ENCODE measurements at regions not wholly inside any gene's neighbourhood (a gene's known extent, or its start where the extent isn't known, plus 50 kb on each side); places are given as distances from the start of the nearest gene placed in this dataset.

DNA sequence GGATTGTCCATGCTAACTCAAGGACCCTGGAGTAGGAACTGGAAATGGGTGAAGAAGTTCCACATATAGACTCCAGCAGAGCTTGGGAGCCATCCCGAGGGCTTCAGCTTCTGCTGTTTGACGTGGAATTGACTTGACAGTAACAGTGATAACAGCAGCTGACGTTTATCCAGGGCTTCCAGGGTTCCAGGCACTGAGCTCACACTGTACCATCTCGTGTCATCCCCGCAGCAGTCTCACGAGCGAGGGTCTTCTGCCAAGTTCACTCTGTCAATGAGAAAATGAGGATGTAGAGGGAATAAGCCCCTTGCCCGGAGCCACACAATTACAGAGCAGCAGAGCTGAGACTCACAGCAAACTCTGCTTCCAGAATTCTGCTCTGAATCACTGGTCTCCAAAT is 447.7 kb downstream of the SIPA1L2 start:
- H3K27ac ChIP-seq (ENCODE audit: low read depth in 1 of 2, low read length in 2 of 2): no peak overlapping the region
- 92 to 93% methylated on average over 8 of the region's 8 CpGs for WGBS, 2 donors

DNA sequence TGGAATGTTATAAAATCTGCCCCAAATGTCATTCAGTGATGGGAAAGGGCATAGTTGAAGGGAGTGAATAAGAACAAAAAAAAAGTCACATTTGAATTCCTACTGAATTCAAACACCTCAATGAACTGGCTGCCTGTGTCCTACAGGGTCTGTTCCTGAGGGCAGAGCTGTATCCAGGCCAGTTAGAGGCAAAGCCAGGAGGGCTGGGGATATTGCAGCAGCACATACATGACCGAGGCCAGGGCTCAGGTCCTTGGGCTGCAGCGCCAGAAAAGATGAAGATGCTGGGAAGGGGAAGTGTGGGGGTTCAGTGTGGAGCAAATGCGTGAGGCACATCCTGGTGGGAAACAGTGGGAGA is 449.2 kb downstream of the SIPA1L2 start:
- peaks cover 0 to 1% of the 10 kb centered on the region in 2 donors for H3K4me1 ChIP-seq (ENCODE audit: control insufficient read depth in 1 of 2, insufficient read depth in 2 of 2, low read length in 2 of 2)
- ATAC-seq (ENCODE audit: low FRiP score) (no peak), DNase-seq (no peak)
- WGBS, 2 donors: 82 to 92% methylated on average over 3 of the region's 3 CpGs
- no peak overlapping the region for H3K27ac ChIP-seq (ENCODE audit: low read depth in 1 of 2, low read length in 2 of 2)
- H3K9me3 ChIP-seq (ENCODE audit: control insufficient read depth, low read length): no peaks in the 10 kb centered on the region
- no peaks in the 10 kb centered on the region for H3K27me3 ChIP-seq (ENCODE audit: control insufficient read depth in 1 of 2, insufficient read depth in 2 of 2, low read length in 1 of 2)
- no peak overlapping the region for H3K4me3 ChIP-seq (ENCODE audit: low read length in 2 of 2)
- intact Hi-C loops (cut with DNase I): no loop called here
- no peaks in the 10 kb centered on the region for H3K36me3 ChIP-seq (ENCODE audit: control insufficient read depth in 1 of 2, insufficient read depth in 2 of 2, low read length in 1 of 2)

More for the DNA sequence above, 447.7 kb downstream of the SIPA1L2 start:
- DNase-seq (no peak), ATAC-seq (ENCODE audit: low FRiP score) (no peak)
- intact Hi-C loops (cut with DNase I): no loop called here
- no peak overlapping the region for H3K4me3 ChIP-seq (ENCODE audit: low read length in 2 of 2)
- H3K9me3 ChIP-seq (ENCODE audit: control insufficient read depth, low read length): no peaks in the 10 kb centered on the region
- no peaks in the 10 kb centered on the region for H3K36me3 ChIP-seq (ENCODE audit: control insufficient read depth in 1 of 2, insufficient read depth in 2 of 2, low read length in 1 of 2)
- H3K27me3 ChIP-seq (ENCODE audit: control insufficient read depth in 1 of 2, insufficient read depth in 2 of 2, low read length in 1 of 2): no peaks in the 10 kb centered on the region
- peaks cover 0 to 1% of the 10 kb centered on the region in 2 donors for H3K4me1 ChIP-seq (ENCODE audit: control insufficient read depth in 1 of 2, insufficient read depth in 2 of 2, low read length in 2 of 2)

DNA sequence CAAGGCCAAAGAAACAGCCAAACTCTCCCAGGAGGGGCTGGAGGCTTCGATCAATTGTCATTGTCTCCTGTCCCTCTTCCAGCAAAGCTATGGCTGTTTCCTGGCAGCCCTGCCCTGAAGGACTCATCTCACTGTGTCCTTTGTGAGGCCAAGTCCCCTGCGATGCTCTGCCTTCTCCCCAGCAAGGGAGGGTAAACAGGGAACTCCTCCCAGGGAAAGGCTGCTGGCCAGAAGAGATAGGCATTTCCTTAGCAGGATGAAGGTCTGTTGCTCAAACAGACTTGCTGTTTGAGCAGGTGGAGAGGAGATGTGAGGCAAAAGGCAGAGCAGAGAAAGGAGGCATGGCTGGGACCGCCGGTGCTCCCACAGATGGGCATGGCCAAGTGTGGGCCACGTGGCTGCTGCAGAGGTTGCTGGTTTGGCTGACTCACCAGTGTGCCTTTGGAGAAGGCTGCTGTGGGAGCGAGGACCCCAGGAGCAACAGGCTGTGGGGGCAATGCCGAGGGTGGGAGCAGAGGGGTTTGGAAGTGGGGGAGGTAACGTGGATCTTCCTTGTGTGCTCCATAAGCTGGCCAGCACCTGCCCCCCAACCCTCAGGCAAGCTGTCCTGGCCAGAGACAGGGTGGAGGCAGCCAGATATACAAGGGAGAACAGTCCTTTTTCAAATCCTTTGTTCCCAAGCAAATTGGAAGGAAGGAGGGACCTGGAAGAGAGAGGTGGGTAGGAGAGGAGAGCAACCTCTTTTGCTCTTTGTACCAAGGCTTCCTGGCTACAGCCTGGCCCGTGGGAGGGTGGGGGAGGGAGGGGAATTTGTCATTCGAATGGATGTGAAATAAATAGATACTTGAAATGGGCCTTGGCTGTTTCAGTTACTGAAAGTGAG is 449.8 kb downstream of the SIPA1L2 start:
- H3K27ac ChIP-seq (ENCODE audit: low read depth in 1 of 2, low read length in 2 of 2): no peak overlapping the region
- peaks cover 0 to 1% of the 10 kb centered on the region in 2 donors for H3K4me1 ChIP-seq (ENCODE audit: control insufficient read depth in 1 of 2, insufficient read depth in 2 of 2, low read length in 2 of 2)
- no peaks in the 10 kb centered on the region for H3K27me3 ChIP-seq (ENCODE audit: control insufficient read depth in 1 of 2, insufficient read depth in 2 of 2, low read length in 1 of 2)
- H3K4me3 ChIP-seq (ENCODE audit: low read length in 2 of 2): no peak overlapping the region
- WGBS, 2 donors: 34 to 49% methylated on average over 10 of the region's 10 CpGs
- no peaks in the 10 kb centered on the region for H3K9me3 ChIP-seq (ENCODE audit: control insufficient read depth, low read length)
- ATAC-seq (ENCODE audit: low FRiP score) (no peak), DNase-seq (no peak)
- H3K36me3 ChIP-seq (ENCODE audit: control insufficient read depth in 1 of 2, insufficient read depth in 2 of 2, low read length in 1 of 2): no peaks in the 10 kb centered on the region
- intact Hi-C loops (cut with DNase I): no loop called here

DNA sequence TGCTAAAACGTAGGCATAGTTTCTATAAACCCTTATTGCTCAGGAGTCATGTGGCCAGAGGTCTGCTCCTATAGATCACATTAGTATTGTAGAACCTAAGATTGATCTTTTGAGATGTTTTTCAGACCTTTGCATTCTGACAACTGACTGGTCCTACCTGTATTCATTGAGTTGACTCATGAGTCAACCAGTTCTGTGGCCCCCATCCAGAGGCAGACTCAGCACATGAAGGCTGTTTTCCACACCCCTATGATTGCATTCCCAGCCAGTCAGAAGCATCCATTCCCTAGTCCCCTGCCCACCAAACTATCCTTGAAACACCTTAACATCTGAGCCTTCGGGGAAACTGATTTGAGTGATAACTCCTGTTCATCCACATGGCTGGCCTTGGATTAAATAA is 451.7 kb downstream of the SIPA1L2 start:
- WGBS, 2 donors: 94 to 98% methylated on average over 2 of the region's 2 CpGs
- H3K27me3 ChIP-seq (ENCODE audit: control insufficient read depth in 1 of 2, insufficient read depth in 2 of 2, low read length in 1 of 2): no peaks in the 10 kb centered on the region
- H3K36me3 ChIP-seq (ENCODE audit: control insufficient read depth in 1 of 2, insufficient read depth in 2 of 2, low read length in 1 of 2): no peaks in the 10 kb centered on the region
- DNase-seq: no peak
- intact Hi-C loops (cut with DNase I): no loop called here
- ATAC-seq (ENCODE audit: low FRiP score): no peak
- H3K9me3 ChIP-seq (ENCODE audit: control insufficient read depth, low read length): no peaks in the 10 kb centered on the region
- no peak overlapping the region for H3K27ac ChIP-seq (ENCODE audit: low read depth in 1 of 2, low read length in 2 of 2)
- peaks cover 0 to 1% of the 10 kb centered on the region in 2 donors for H3K4me1 ChIP-seq (ENCODE audit: control insufficient read depth in 1 of 2, insufficient read depth in 2 of 2, low read length in 2 of 2)
- no peak overlapping the region for H3K4me3 ChIP-seq (ENCODE audit: low read length in 2 of 2)

DNA sequence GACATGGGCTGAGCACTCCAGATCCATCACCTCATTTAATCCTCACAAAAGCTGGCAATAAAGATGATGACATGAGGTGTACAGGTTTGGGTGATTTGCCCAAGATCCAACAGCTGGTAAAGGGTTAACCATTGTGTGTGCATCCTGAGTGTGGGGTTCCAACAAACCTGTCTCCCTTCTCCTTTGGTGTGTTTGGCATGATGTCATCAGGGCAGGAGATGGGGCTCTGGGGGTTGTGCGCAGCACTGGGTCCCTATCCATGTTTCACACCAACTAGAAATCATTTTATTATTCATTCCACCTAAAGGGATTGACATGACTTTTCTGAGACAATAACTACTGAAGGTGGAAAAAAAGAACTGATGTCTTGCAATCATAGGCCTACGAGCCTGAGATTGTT is 452.5 kb downstream of the SIPA1L2 start:
- Histone ChIP-seq H3K4me1 (ENCODE audit: control insufficient read depth in 1 of 2, insufficient read depth in 2 of 2, low read length in 2 of 2) (peaks cover 0 to 1% of the 10 kb centered on the region in 2 donors), H3K9me3 (ENCODE audit: control insufficient read depth, low read length) (no peaks in the 10 kb centered on the region), H3K4me3 (ENCODE audit: low read length in 2 of 2) (no peak overlapping the region), H3K36me3 (ENCODE audit: control insufficient read depth in 1 of 2, insufficient read depth in 2 of 2, low read length in 1 of 2) (no peaks in the 10 kb centered on the region), H3K27me3 (ENCODE audit: control insufficient read depth in 1 of 2, insufficient read depth in 2 of 2, low read length in 1 of 2) (no peaks in the 10 kb centered on the region), H3K27ac (ENCODE audit: low read depth in 1 of 2, low read length in 2 of 2) (no peak overlapping the region)
- DNase-seq (no peak), ATAC-seq (ENCODE audit: low FRiP score) (no peak)
- 94% methylated on average over 2 of the region's 2 CpGs for WGBS, 2 donors
- intact Hi-C loops (cut with DNase I): no loop called here

DNA sequence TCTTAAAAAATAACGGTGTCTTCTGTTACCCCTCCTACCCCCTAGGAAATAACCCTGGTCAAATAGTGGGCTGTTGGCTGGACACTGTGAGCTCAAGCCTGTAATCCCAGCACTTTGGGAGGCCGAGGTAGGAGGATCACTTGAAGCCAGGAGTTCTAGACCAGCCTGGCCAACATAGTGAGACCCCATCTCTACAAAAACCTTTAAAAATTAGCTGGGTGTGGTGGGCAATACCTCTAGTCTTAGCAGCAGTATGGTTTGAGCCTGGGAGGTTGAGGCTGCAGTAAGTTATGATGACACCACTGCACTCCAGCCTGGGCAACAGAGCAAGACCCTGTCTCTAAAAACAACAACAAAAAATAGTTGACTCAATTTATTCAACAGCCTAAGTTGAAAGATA is 453.7 kb downstream of the SIPA1L2 start:
- H3K27me3 ChIP-seq (ENCODE audit: control insufficient read depth in 1 of 2, insufficient read depth in 2 of 2, low read length in 1 of 2): no peaks in the 10 kb centered on the region
- no peak overlapping the region for H3K27ac ChIP-seq (ENCODE audit: low read depth in 1 of 2, low read length in 2 of 2)
- H3K4me1 ChIP-seq (ENCODE audit: control insufficient read depth in 1 of 2, insufficient read depth in 2 of 2, low read length in 2 of 2): peaks cover 0 to 1% of the 10 kb centered on the region in 2 donors
- H3K4me3 ChIP-seq (ENCODE audit: low read length in 2 of 2): no peak overlapping the region
- no peaks in the 10 kb centered on the region for H3K9me3 ChIP-seq (ENCODE audit: control insufficient read depth, low read length)
- no peak for ATAC-seq (ENCODE audit: low FRiP score)
- DNase-seq: no peak
- no peaks in the 10 kb centered on the region for H3K36me3 ChIP-seq (ENCODE audit: control insufficient read depth in 1 of 2, insufficient read depth in 2 of 2, low read length in 1 of 2)
- 90 to 93% methylated on average over 2 of the region's 2 CpGs for WGBS, 2 donors
- intact Hi-C loops (cut with DNase I): no loop called here

DNA sequence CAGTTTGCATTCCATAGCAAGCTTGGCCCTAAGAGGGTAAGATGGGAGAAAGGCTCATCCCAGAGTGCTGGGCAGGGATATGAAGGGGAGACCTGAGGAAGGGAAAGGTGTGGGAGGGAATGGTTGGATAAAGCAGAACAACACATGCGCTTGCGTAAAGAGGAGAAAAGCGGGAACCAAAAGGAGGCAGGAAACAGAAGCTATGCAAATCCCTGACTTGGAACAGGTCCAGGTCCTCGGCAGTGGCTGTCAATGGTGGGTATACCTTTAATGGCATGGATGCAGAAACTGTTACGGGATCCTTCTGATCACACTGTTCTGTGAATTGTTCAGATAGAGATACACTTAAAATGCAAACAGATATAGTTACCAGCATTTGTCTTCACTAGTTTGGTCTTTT is 455.6 kb downstream of the SIPA1L2 start:
- Histone ChIP-seq H3K9me3 (ENCODE audit: control insufficient read depth, low read length) (no peaks in the 10 kb centered on the region), H3K4me1 (ENCODE audit: control insufficient read depth in 1 of 2, insufficient read depth in 2 of 2, low read length in 2 of 2) (no peaks in the 10 kb centered on the region), H3K4me3 (ENCODE audit: low read length in 2 of 2) (no peak overlapping the region), H3K27me3 (ENCODE audit: control insufficient read depth in 1 of 2, insufficient read depth in 2 of 2, low read length in 1 of 2) (no peaks in the 10 kb centered on the region), H3K36me3 (ENCODE audit: control insufficient read depth in 1 of 2, insufficient read depth in 2 of 2, low read length in 1 of 2) (no peaks in the 10 kb centered on the region), H3K27ac (ENCODE audit: low read depth in 1 of 2, low read length in 2 of 2) (no peak overlapping the region)
- ATAC-seq (ENCODE audit: low FRiP score) (no peak), DNase-seq (no peak)
- 59 to 68% methylated on average over 5 of the region's 5 CpGs for WGBS, 2 donors
- intact Hi-C loops (cut with DNase I): no loop called here

DNA sequence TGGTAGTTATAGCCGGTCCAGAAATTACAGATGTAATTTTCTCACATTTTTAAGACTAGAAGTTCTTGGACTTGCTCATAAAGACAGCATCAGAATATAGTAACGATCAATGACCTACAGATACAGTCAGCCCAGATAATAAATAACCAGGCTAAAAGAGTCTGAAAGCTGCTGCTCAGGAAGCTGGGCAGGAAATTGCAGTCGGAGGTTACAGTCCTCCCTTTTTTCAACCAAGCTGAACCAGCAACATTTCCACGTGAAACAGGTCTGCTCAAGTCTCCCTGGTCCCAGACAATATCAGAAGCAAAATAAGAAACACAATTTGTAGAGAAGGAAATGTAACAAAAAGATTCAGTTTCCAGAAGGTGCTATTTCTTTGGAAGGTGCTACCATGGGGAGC is 457.4 kb downstream of the SIPA1L2 start:
- H3K4me1 ChIP-seq (ENCODE audit: control insufficient read depth in 1 of 2, insufficient read depth in 2 of 2, low read length in 2 of 2): no peaks in the 10 kb centered on the region
- no peaks in the 10 kb centered on the region for H3K9me3 ChIP-seq (ENCODE audit: control insufficient read depth, low read length)
- no peaks in the 10 kb centered on the region for H3K27me3 ChIP-seq (ENCODE audit: control insufficient read depth in 1 of 2, insufficient read depth in 2 of 2, low read length in 1 of 2)
- intact Hi-C loops (cut with DNase I): no loop called here
- DNase-seq (no peak), ATAC-seq (ENCODE audit: low FRiP score) (no peak)
- H3K36me3 ChIP-seq (ENCODE audit: control insufficient read depth in 1 of 2, insufficient read depth in 2 of 2, low read length in 1 of 2): no peaks in the 10 kb centered on the region
- WGBS, 2 donors: 42 to 49% methylated on average over 4 of the region's 4 CpGs
- H3K4me3 ChIP-seq (ENCODE audit: low read length in 2 of 2): no peak overlapping the region
- H3K27ac ChIP-seq (ENCODE audit: low read depth in 1 of 2, low read length in 2 of 2): no peak overlapping the region

DNA sequence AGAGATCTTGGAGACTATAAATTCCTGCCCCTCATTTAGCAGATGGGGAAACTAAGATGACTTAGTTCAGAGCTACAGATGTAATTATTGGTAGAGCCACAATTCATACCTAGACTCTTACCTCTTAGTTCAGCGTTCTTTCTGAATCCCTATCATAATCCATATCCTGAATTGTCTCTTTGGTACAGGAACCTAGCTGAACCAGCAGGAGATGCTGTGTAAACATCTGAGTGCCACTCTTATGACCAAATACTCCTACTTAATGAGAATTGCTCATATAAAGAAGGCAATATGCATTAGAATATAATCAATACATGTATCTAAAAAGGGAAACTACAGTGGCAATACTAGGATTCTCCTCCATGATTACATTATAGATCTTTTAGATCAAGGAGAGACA is 459.0 kb downstream of the SIPA1L2 start:
- no peaks in the 10 kb centered on the region for H3K9me3 ChIP-seq (ENCODE audit: control insufficient read depth, low read length)
- WGBS, 2 donors: 92 to 94% methylated on average over 1 of the region's 1 CpG
- H3K27ac ChIP-seq (ENCODE audit: low read depth in 1 of 2, low read length in 2 of 2): no peak overlapping the region
- intact Hi-C loops (cut with DNase I): no loop called here
- no peaks in the 10 kb centered on the region for H3K36me3 ChIP-seq (ENCODE audit: control insufficient read depth in 1 of 2, insufficient read depth in 2 of 2, low read length in 1 of 2)
- DNase-seq: no peak
- no peaks in the 10 kb centered on the region for H3K27me3 ChIP-seq (ENCODE audit: control insufficient read depth in 1 of 2, insufficient read depth in 2 of 2, low read length in 1 of 2)
- H3K4me3 ChIP-seq (ENCODE audit: low read length in 2 of 2): no peak overlapping the region
- H3K4me1 ChIP-seq (ENCODE audit: control insufficient read depth in 1 of 2, insufficient read depth in 2 of 2, low read length in 2 of 2): no peaks in the 10 kb centered on the region
- ATAC-seq (ENCODE audit: low FRiP score): no peak
